WTC11 (cell line): ENCODE measurements at regions not wholly inside any gene's neighbourhood (a gene's known extent, or its start where the extent isn't known, plus 50 kb on each side); places are given as distances from the start of the nearest gene placed in this dataset.

Source experiments
- NR1H2 ChIP-seq: sonication (generic); formaldehyde crosslinking; IDR thresholded peaks from 2 replicates; pipeline ENCODE4 v1.9.0; 2021; ENCODE audit warnings: mild to moderate bottlenecking, moderate library complexity, missing genetic modification reagents
- TF ChIP-seq, protein P1 (sequence below): sonication (generic); formaldehyde crosslinking; IDR thresholded peaks from 2 replicates; pipeline ENCODE4 v1.8.0; 2022; ENCODE audit warnings: mild to moderate bottlenecking, missing genetic modification reagents
- TF ChIP-seq, protein P2 (sequence below): sonication (generic); formaldehyde crosslinking; IDR thresholded peaks from 2 replicates; pipeline ENCODE4 v1.8.0; 2023; ENCODE audit warnings: missing genetic modification reagents
- TF ChIP-seq, protein P3 (sequence below): sonication (generic); formaldehyde crosslinking; IDR thresholded peaks from 2 replicates; pipeline ENCODE4 v1.8.1; 2023; ENCODE audit warnings: mild to moderate bottlenecking, moderate library complexity, missing genetic modification reagents
- TF ChIP-seq, protein P4 (sequence below): fragments of 200-600 bp; IDR thresholded peaks from 2 replicates; pipeline ENCODE4 v1.8.0; 2022; ENCODE audit warnings: antibody characterized with exemption
- TF ChIP-seq, protein P5 (sequence below): sonication (generic); formaldehyde crosslinking; IDR thresholded peaks from 2 replicates; pipeline ENCODE4 v1.8.1; 2023; ENCODE audit warnings: mild to moderate bottlenecking, missing genetic modification reagents, moderate library complexity
- TF ChIP-seq, protein P6 (sequence below): sonication (generic); formaldehyde crosslinking; IDR thresholded peaks from 2 replicates; pipeline ENCODE4 v1.8.1; 2022; ENCODE audit warnings: mild to moderate bottlenecking, moderate library complexity, missing genetic modification reagents

DNA sequence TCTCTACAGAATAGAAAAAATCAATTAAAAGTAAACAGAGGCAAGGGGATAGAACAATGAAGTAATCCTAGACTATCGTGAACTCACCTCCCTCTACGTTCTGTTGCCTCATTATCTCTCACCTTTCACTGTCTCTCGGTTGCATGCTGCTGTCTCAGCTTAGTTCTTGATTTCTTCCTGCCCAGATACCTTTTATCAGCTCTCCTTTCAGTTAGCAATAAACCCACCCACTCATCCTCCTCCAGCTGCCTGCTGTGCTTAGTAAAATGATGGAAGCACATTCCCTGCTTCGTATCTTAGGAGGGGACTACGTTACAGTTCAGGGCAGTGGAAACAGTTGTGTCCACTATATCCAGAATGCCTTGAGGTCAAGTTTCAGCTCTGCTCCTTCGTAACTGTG is 1709.5 kb upstream of the AGA start:
- TF ChIP-seq, protein P1, sequence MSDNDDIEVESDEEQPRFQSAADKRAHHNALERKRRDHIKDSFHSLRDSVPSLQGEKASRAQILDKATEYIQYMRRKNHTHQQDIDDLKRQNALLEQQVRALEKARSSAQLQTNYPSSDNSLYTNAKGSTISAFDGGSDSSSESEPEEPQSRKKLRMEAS (CRISPR knock-in tag): no peak
- TF ChIP-seq, protein P2, sequence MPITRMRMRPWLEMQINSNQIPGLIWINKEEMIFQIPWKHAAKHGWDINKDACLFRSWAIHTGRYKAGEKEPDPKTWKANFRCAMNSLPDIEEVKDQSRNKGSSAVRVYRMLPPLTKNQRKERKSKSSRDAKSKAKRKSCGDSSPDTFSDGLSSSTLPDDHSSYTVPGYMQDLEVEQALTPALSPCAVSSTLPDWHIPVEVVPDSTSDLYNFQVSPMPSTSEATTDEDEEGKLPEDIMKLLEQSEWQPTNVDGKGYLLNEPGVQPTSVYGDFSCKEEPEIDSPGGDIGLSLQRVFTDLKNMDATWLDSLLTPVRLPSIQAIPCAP: no peak
- TF ChIP-seq, protein P3, sequence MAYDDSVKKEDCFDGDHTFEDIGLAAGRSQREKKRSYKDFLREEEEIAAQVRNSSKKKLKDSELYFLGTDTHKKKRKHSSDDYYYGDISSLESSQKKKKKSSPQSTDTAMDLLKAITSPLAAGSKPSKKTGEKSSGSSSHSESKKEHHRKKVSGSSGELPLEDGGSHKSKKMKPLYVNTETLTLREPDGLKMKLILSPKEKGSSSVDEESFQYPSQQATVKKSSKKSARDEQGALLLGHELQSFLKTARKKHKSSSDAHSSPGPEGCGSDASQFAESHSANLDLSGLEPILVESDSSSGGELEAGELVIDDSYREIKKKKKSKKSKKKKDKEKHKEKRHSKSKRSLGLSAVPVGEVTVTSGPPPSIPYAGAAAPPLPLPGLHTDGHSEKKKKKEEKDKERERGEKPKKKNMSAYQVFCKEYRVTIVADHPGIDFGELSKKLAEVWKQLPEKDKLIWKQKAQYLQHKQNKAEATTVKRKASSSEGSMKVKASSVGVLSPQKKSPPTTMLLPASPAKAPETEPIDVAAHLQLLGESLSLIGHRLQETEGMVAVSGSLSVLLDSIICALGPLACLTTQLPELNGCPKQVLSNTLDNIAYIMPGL: no peak
- TF ChIP-seq, protein P4, sequence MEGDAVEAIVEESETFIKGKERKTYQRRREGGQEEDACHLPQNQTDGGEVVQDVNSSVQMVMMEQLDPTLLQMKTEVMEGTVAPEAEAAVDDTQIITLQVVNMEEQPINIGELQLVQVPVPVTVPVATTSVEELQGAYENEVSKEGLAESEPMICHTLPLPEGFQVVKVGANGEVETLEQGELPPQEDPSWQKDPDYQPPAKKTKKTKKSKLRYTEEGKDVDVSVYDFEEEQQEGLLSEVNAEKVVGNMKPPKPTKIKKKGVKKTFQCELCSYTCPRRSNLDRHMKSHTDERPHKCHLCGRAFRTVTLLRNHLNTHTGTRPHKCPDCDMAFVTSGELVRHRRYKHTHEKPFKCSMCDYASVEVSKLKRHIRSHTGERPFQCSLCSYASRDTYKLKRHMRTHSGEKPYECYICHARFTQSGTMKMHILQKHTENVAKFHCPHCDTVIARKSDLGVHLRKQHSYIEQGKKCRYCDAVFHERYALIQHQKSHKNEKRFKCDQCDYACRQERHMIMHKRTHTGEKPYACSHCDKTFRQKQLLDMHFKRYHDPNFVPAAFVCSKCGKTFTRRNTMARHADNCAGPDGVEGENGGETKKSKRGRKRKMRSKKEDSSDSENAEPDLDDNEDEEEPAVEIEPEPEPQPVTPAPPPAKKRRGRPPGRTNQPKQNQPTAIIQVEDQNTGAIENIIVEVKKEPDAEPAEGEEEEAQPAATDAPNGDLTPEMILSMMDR: no peak
- TF ChIP-seq, protein P5, sequence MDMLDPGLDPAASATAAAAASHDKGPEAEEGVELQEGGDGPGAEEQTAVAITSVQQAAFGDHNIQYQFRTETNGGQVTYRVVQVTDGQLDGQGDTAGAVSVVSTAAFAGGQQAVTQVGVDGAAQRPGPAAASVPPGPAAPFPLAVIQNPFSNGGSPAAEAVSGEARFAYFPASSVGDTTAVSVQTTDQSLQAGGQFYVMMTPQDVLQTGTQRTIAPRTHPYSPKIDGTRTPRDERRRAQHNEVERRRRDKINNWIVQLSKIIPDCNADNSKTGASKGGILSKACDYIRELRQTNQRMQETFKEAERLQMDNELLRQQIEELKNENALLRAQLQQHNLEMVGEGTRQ (CRISPR knock-in tag): no peak
- TF ChIP-seq, protein P6, sequence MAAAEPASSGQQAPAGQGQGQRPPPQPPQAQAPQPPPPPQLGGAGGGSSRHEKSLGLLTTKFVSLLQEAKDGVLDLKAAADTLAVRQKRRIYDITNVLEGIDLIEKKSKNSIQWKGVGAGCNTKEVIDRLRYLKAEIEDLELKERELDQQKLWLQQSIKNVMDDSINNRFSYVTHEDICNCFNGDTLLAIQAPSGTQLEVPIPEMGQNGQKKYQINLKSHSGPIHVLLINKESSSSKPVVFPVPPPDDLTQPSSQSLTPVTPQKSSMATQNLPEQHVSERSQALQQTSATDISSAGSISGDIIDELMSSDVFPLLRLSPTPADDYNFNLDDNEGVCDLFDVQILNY: no peak
- TF ChIP-seq NR1H2 (CRISPR knock-in tag): no peak
